ENCODE measurements at regions not wholly inside any gene's neighbourhood (a gene's known extent, or its start where the extent isn't known, plus 50 kb on each side); places are given as distances from the start of the nearest gene placed in this dataset.

- Mint-ChIP-seq H3K4me1 (no peaks in the 10 kb centered on the region), H3K27ac (no peak overlapping the region)
Measured at GRCh38 chr1:90778486-90778885, 61.4 kb upstream of the BARHL2 start.

GRCh38 chr1:90773812-90774211, 56.7 kb upstream of the BARHL2 start:
- no peaks in the 10 kb centered on the region for H3K4me1 ChIP-seq (ENCODE audit: control insufficient read depth, insufficient read depth, low read length)
- no peak for TF ChIP-seq CTCF (IDR thresholded peaks at IDR 0.05)
- H3K36me3 ChIP-seq (ENCODE audit: control insufficient read depth, insufficient read depth, low read length), result no peaks in the 10 kb centered on the region
- H3K27ac ChIP-seq (ENCODE audit: low read length), result no peak overlapping the region
- no peaks in the 10 kb centered on the region for H3K36me3 Mint-ChIP-seq
- H3K4me3 Mint-ChIP-seq, result no peak overlapping the region
- no peaks in the 10 kb centered on the region for H3K9me3 Mint-ChIP-seq
- WGBS (ENCODE audit: insufficient coverage), result 49% methylated on average over 3 of the region's 3 CpGs
- H3K9me3 ChIP-seq (ENCODE audit: control insufficient read depth, insufficient read depth, low read length), result no peaks in the 10 kb centered on the region
- peaks cover 3% of the 10 kb centered on the region for H3K27me3 ChIP-seq (ENCODE audit: control insufficient read depth, insufficient read depth, low read length)
- no peak overlapping the region for H3K27ac Mint-ChIP-seq
- intact Hi-C loops (cut with micrococcal nuclease), result no loop called here
- ATAC-seq (no peak), DNase-seq (no peak)
- H3K4me3 ChIP-seq (ENCODE audit: low read length), result no peak overlapping the region
- peaks cover 21 to 31% of the 10 kb centered on the region in 2 donors for H3K27me3 Mint-ChIP-seq (ENCODE audit: low read depth in 2 of 2)
- no peaks in the 10 kb centered on the region for H3K4me1 Mint-ChIP-seq

More at GRCh38 chr1:90778486-90778885, 61.4 kb upstream of the BARHL2 start:
- H3K27ac ChIP-seq (ENCODE audit: low read length), result no peak overlapping the region
- TF ChIP-seq CTCF (IDR thresholded peaks at IDR 0.05), result no peak
- no peaks in the 10 kb centered on the region for H3K27me3 ChIP-seq (ENCODE audit: control insufficient read depth, insufficient read depth, low read length)
- H3K9me3 ChIP-seq (ENCODE audit: control insufficient read depth, insufficient read depth, low read length), result no peaks in the 10 kb centered on the region
- intact Hi-C loops (cut with micrococcal nuclease), result no loop called here
- no peaks in the 10 kb centered on the region for H3K9me3 Mint-ChIP-seq
- no peaks in the 10 kb centered on the region for H3K4me1 ChIP-seq (ENCODE audit: control insufficient read depth, insufficient read depth, low read length)
- DNase-seq (no peak), ATAC-seq (no peak)
- H3K27me3 Mint-ChIP-seq (ENCODE audit: low read depth in 2 of 2), result peaks cover 7 to 21% of the 10 kb centered on the region in 2 donors
- H3K36me3 ChIP-seq (ENCODE audit: control insufficient read depth, insufficient read depth, low read length), result no peaks in the 10 kb centered on the region
- no peak overlapping the region for H3K4me3 ChIP-seq (ENCODE audit: low read length)
- no peaks in the 10 kb centered on the region for H3K36me3 Mint-ChIP-seq
- H3K4me3 Mint-ChIP-seq, result no peak overlapping the region

GRCh38 chr1:90768826-90769225, 51.7 kb upstream of the BARHL2 start:
- Mint-ChIP-seq H3K4me3 (no peak overlapping the region), H3K27me3 (ENCODE audit: low read depth in 2 of 2) (peaks cover 40 to 55% of the 10 kb centered on the region in 2 donors), H3K36me3 (no peaks in the 10 kb centered on the region), H3K9me3 (peaks cover 0 to 3% of the 10 kb centered on the region in 2 donors), H3K27ac (no peak overlapping the region), H3K4me1 (no peaks in the 10 kb centered on the region)
- DNase-seq (no peak), ATAC-seq (no peak)
- intact Hi-C loops (cut with micrococcal nuclease), result no loop called here
- WGBS (ENCODE audit: insufficient coverage), result 83% methylated on average over 2 of the region's 2 CpGs
- no peaks in the 10 kb centered on the region for H3K9me3 ChIP-seq (ENCODE audit: control insufficient read depth, insufficient read depth, low read length)
- H3K4me3 ChIP-seq (ENCODE audit: low read length), result no peak overlapping the region
- no peak overlapping the region for H3K27ac ChIP-seq (ENCODE audit: low read length)
- peaks cover 6% of the 10 kb centered on the region for H3K27me3 ChIP-seq (ENCODE audit: control insufficient read depth, insufficient read depth, low read length)
- no peak for TF ChIP-seq CTCF (IDR thresholded peaks at IDR 0.05)
- no peaks in the 10 kb centered on the region for H3K36me3 ChIP-seq (ENCODE audit: control insufficient read depth, insufficient read depth, low read length)
- H3K4me1 ChIP-seq (ENCODE audit: control insufficient read depth, insufficient read depth, low read length), result no peaks in the 10 kb centered on the region

GRCh38 chr1:90768098-90768497, 51.0 kb upstream of the BARHL2 start:
- intact Hi-C loops (cut with micrococcal nuclease), result no loop called here
- Mint-ChIP-seq H3K27ac (no peak overlapping the region), H3K4me1 (no peaks in the 10 kb centered on the region), H3K9me3 (peaks cover 0 to 3% of the 10 kb centered on the region in 2 donors), H3K4me3 (no peak overlapping the region), H3K36me3 (no peaks in the 10 kb centered on the region), H3K27me3 (ENCODE audit: low read depth in 2 of 2) (peaks cover 40 to 59% of the 10 kb centered on the region in 2 donors)
- TF ChIP-seq CTCF (IDR thresholded peaks at IDR 0.05), result no peak
- no peak overlapping the region for H3K4me3 ChIP-seq (ENCODE audit: low read length)
- WGBS (ENCODE audit: insufficient coverage), result 67% methylated on average over 1 of the region's 1 CpG
- DNase-seq (no peak), ATAC-seq (no peak)
- H3K27me3 ChIP-seq (ENCODE audit: control insufficient read depth, insufficient read depth, low read length), result peaks cover 6% of the 10 kb centered on the region
- no peaks in the 10 kb centered on the region for H3K4me1 ChIP-seq (ENCODE audit: control insufficient read depth, insufficient read depth, low read length)
- H3K36me3 ChIP-seq (ENCODE audit: control insufficient read depth, insufficient read depth, low read length), result no peaks in the 10 kb centered on the region
- no peaks in the 10 kb centered on the region for H3K9me3 ChIP-seq (ENCODE audit: control insufficient read depth, insufficient read depth, low read length)
- no peak overlapping the region for H3K27ac ChIP-seq (ENCODE audit: low read length)

Measured in natural killer cell (primary cell).